ENCODE measurements at regions not wholly inside any gene's neighbourhood (a gene's known extent, or its start where the extent isn't known, plus 50 kb on each side); places are given as distances from the start of the nearest gene placed in this dataset.

GRCh38 chr2:59093571-59093970 is 852.4 kb upstream of the FANCL start:
- no peak for ATAC-seq
- TF ChIP-seq POU6F1 (CRISPR knock-in tag; IDR thresholded peaks at IDR 0.05; ENCODE audit: borderline replicate concordance, low read depth) = no peak
- no peak for TF ChIP-seq PPARA (CRISPR knock-in tag; IDR thresholded peaks at IDR 0.05; ENCODE audit: borderline replicate concordance)
- TF ChIP-seq, protein P1, sequence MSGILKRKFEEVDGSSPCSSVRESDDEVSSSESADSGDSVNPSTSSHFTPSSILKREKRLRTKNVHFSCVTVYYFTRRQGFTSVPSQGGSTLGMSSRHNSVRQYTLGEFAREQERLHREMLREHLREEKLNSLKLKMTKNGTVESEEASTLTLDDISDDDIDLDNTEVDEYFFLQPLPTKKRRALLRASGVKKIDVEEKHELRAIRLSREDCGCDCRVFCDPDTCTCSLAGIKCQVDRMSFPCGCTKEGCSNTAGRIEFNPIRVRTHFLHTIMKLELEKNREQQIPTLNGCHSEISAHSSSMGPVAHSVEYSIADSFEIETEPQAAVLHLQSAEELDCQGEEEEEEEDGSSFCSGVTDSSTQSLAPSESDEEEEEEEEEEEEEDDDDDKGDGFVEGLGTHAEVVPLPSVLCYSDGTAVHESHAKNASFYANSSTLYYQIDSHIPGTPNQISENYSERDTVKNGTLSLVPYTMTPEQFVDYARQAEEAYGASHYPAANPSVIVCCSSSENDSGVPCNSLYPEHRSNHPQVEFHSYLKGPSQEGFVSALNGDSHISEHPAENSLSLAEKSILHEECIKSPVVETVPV (CRISPR knock-in tag; IDR thresholded peaks at IDR 0.05) = no peak

- ATAC-seq = no peak
- TF ChIP-seq ZC3H10 (CRISPR knock-in tag; IDR thresholded peaks at IDR 0.05) = no peak
- TF ChIP-seq CREB5 (CRISPR knock-in tag; IDR thresholded peaks at IDR 0.05; ENCODE audit: low read depth) = no peak
Measured at GRCh38 chr2:59084326-59084725, 843.2 kb upstream of the FANCL start.

- ATAC-seq = no peak
- TF ChIP-seq PPARA (CRISPR knock-in tag; IDR thresholded peaks at IDR 0.05; ENCODE audit: borderline replicate concordance) = no peak
- no peak for TF ChIP-seq TOX (CRISPR knock-in tag; IDR thresholded peaks at IDR 0.05; ENCODE audit: borderline replicate concordance)
- TF ChIP-seq CREB5 (CRISPR knock-in tag; IDR thresholded peaks at IDR 0.05; ENCODE audit: low read depth) = no peak
- TF ChIP-seq ZNF70 (CRISPR knock-in tag; IDR thresholded peaks at IDR 0.05) = no peak
- TF ChIP-seq ZNF565 (CRISPR knock-in tag; conservative IDR thresholded peaks at IDR 0.05; ENCODE audit: low read depth) = no peak
- no peak for TF ChIP-seq BACH2 (CRISPR knock-in tag; IDR thresholded peaks at IDR 0.05; ENCODE audit: borderline replicate concordance)
- no peak for TF ChIP-seq POU6F1 (CRISPR knock-in tag; IDR thresholded peaks at IDR 0.05; ENCODE audit: borderline replicate concordance, low read depth)
- TF ChIP-seq TCF4 (CRISPR knock-in tag; IDR thresholded peaks at IDR 0.05; ENCODE audit: borderline replicate concordance) = no peak
- no peak for TF ChIP-seq GLIS3 (CRISPR knock-in tag; IDR thresholded peaks at IDR 0.05)
- TF ChIP-seq CSDC2 (CRISPR knock-in tag; IDR thresholded peaks at IDR 0.05) = no peak
- TF ChIP-seq ISL1 (CRISPR knock-in tag; IDR thresholded peaks at IDR 0.05) = no peak
- TF ChIP-seq ARNTL (CRISPR knock-in tag; IDR thresholded peaks at IDR 0.05; ENCODE audit: borderline replicate concordance, low read depth) = no peak
- TF ChIP-seq ZFP3 (CRISPR knock-in tag; IDR thresholded peaks at IDR 0.05) = no peak
- no peak for TF ChIP-seq PATZ1 (CRISPR knock-in tag; IDR thresholded peaks at IDR 0.05; ENCODE audit: borderline replicate concordance)
- no peak for TF ChIP-seq TSHZ2 (CRISPR knock-in tag; IDR thresholded peaks at IDR 0.05)
Measured at GRCh38 chr2:59083075-59083828, 842.1 kb upstream of the FANCL start.
